ENCODE measurements at regions not wholly inside any gene's neighbourhood (a gene's known extent, or its start where the extent isn't known, plus 50 kb on each side); places are given as distances from the start of the nearest gene placed in this dataset.

DNA sequence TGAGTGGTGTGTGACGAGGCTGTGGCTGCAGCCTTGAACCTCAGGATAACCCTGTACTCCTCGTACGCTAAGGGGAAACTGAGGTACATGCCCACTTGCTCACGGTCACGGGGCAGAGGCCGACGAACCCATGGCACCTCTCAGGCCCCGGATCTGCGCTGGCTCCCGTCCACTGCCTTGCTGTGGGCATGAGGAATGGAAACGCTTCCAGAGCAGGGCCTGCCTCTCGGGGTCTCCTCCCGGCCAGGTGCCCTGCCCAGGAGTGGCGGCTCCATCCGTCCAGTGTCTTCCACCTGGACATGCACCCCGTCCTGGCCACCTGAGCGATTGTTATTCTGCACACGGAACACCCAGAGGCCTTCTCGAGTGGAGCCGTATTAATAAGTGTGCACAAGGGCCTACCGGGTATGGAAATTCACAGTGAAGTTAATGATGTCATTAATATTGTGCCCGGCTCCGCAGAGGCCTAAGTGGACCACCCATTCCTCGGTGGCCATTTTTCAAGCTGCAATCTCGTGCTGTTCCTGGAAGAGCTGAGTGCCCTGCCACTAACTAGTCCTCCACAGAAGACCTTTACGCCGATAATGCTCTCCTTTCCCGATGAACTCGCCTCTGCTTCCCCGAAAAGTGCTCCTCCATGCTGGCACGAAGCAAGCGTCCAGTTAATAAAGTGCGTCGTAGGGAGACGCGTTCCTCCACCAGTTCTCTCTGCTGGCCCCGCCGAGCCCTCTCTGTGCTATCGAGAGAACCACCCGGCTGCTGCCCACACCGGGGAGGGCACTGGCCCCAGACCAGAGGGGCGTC is 927.9 kb downstream of the BRD1 start:
- TF ChIP-seq, protein P1, sequence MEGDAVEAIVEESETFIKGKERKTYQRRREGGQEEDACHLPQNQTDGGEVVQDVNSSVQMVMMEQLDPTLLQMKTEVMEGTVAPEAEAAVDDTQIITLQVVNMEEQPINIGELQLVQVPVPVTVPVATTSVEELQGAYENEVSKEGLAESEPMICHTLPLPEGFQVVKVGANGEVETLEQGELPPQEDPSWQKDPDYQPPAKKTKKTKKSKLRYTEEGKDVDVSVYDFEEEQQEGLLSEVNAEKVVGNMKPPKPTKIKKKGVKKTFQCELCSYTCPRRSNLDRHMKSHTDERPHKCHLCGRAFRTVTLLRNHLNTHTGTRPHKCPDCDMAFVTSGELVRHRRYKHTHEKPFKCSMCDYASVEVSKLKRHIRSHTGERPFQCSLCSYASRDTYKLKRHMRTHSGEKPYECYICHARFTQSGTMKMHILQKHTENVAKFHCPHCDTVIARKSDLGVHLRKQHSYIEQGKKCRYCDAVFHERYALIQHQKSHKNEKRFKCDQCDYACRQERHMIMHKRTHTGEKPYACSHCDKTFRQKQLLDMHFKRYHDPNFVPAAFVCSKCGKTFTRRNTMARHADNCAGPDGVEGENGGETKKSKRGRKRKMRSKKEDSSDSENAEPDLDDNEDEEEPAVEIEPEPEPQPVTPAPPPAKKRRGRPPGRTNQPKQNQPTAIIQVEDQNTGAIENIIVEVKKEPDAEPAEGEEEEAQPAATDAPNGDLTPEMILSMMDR (IDR thresholded peaks at IDR 0.05; ENCODE audit: control insufficient read depth, extremely low read depth, insufficient read depth) = no peak
- DNase-seq (ENCODE audit: low read depth) = no peak
- no peak overlapping the region for H3K4me3 ChIP-seq (ENCODE audit: low read depth, low read length)

DNA sequence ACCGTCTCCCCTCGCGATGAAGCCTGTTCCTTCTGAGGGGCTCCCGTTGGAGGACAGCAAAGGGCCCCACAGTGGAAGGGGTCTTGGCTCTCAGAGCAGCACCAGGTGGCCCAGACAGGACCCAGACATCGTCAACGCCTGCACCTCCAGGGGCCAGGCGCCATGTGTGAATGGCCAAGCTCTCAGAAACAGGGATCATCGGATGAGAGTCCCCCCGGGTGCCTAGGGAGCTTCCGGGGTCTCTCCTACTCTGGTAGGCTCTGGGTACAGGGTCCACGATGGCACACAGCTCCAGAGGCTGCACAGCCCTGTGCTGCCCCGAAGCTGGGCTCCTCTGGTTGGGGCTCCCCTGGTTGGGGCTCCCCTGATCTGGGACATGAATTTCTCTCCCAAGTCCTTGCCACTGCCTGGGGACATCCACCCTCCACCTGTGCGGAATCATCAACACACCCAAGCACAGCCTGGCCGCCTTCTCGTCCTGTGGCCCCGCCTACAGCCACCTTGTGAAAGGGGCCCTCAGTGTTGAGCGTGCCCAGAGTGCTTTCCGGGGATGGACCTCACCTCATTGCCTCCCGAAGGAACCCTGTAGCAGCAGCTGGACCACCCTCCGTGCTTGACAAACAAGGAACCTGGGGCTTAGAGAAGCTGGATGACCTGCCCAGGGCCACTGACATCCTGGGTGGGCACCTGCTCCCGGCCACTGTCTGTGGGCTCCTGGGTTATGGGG is 929.0 kb downstream of the BRD1 start:
- TF ChIP-seq, protein P1 (IDR thresholded peaks at IDR 0.05; ENCODE audit: control insufficient read depth, extremely low read depth, insufficient read depth) = no peak
- no peak for DNase-seq (ENCODE audit: low read depth)
- H3K4me3 ChIP-seq (ENCODE audit: low read depth, low read length) = no peak overlapping the region

DNA sequence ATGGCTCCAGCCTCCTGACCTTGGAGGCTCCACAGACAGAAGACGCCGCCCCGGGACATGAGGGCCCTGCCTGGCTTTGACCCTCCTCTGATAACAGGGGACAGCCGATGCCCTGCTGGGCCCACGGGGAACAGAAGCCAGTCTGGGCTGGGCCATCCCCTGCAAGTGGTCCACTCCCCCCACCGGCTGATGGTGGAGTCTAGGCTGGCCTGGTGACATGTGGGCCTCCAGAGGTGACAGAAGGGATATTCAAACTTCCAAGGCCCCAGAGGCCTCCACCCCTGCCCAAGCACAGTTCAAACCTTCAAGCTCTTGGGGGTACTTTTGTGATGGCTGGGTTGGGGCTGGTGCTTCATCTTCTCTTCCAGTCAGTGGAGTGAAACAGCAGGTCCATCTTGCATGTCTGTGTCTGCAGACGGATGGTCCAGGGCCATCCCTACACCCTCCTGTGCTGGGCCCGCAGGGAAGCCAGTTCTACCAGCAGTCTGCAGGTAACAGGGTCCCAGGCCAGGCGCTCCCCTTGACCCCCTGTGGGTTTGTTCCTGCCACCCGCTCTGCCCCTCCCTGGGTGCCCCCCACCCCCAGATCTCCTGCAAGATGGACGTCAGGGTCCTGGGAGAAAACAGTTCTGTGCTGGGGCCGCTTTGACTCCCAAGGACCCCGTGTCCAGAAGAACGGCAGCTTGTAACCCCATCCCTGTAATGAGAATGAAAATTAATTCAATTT is 929.9 kb downstream of the BRD1 start:
- TF ChIP-seq, protein P1 (IDR thresholded peaks at IDR 0.05; ENCODE audit: control insufficient read depth, extremely low read depth, insufficient read depth) = no peak
- DNase-seq (ENCODE audit: low read depth) = no peak

DNA sequence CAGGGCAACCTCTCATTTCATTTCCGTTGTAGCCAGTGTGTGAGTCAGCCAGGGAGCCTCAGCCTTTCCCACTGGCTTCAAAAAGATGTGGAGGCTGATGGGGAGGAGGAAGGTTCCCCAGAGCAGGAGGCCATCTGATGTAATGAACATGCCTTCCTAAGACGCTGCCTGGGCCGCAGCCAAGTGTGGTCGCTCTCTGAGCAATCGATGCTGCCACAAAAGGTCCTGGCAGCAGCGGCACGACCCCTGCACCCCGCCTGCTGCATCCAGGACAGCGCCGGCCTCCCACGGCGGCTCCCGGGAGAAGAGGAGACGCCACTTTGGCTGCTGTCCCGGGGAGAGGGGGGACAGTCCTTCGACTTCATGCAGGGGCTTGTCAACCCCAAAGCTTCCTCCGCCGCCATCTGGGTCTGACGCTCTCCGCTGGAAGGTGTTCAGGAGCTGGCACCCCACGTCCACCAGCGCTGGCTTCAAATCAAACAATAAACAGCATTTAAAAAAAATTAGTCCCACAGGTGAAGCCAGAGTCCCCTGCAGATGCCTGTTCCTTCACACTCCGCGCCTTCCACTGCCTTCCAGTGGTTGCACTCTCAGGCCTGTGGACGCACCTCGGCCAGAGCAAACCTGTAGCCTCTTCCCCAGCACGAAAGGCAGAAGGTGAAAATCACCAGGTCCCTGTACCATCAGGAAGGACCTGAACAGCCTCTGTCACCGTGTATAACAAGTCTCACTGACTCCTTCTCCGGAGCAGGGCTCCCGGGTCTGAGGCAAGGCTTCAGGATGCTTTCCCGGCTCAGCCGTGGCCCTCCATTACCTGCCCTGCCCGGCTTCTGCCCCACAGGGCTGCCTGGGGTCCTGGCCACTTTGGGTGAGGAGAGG is 930.7 kb downstream of the BRD1 start:
- TF ChIP-seq, protein P1 (IDR thresholded peaks at IDR 0.05; ENCODE audit: control insufficient read depth, extremely low read depth, insufficient read depth) = no peak
- H3K4me3 ChIP-seq (ENCODE audit: low read depth, low read length) = no peak overlapping the region
- no peak for DNase-seq (ENCODE audit: low read depth)

More for the DNA sequence above, 929.9 kb downstream of the BRD1 start:
- H3K4me3 ChIP-seq (ENCODE audit: low read depth, low read length) = no peak overlapping the region

DNA sequence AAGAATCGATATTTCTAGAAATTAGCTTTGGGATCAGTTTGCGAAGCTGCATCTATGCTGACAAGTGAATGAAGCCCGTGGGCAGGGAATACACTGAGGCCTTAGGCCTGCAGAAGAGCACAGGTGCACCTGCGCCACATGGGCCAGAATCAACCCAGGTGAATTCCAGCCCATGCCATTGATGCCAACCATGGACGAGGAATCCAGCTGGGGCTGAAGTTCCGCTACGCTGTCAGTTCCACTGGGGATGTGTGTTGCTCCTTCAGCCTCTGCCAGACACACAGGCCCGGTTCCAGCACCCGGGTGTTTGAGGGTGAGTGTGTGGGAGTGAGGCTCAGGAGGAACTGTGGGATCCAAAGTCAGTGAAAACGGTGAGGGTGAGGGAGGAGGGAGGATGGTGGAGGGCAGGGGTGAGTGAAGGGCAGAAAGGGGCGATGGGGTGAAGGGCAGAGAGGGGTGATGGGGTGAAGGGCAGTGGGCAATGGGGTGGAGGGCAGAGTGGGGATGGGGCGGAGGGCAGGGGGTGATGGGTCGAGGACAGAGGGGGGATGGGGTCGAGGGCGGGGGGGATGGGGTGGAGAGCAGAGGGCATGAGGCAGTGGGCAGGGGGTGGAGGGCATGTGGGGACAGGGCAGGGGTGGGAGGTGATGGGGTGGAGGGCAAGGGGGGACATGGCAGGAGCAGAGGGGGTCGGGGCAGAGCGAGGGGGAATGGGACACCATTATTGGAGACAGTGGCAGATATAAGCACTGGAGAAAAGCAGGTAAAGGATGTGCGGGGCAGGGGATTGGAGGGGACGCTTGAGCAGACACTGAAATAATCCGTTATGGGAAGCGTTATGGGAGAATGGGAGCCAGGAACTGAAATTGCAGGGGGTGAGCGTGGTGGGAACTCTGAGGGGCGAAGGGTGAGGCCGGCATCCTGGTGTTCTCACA is 931.6 kb downstream of the BRD1 start:
- no peak overlapping the region for H3K4me3 ChIP-seq (ENCODE audit: low read depth, low read length)
- no peak for DNase-seq (ENCODE audit: low read depth)
- TF ChIP-seq, protein P1 (IDR thresholded peaks at IDR 0.05; ENCODE audit: control insufficient read depth, extremely low read depth, insufficient read depth) = no peak
